K562 (cell line): ENCODE measurements at regions not wholly inside any gene's neighbourhood (a gene's known extent, or its start where the extent isn't known, plus 50 kb on each side); places are given as distances from the start of the nearest gene placed in this dataset.
"Not testable (repeated sequence)": the region's sequence is repeated elsewhere in the genome, so short reads cannot be mapped to it uniquely, and the experiment has no call there.

Experiments used
- CHD2 ChIP-seq: IDR thresholded peaks from 2 replicates; pipeline ENCODE4 v1.6.1; 2011; ENCODE audit warnings: low read depth, low read length
- GATA2 ChIP-seq: sonication (generic); formaldehyde crosslinking; IDR thresholded peaks from 2 replicates; pipeline ENCODE4 v1.4.0; 2020; ENCODE audit warnings: mild to moderate bottlenecking, missing genetic modification reagents
- MTA2 ChIP-seq: fragments of 450-650 bp; IDR thresholded peaks from 2 replicates; pipeline ENCODE4 v1.6.1; 2016; ENCODE audit warnings: low read depth
- RFX1 ChIP-seq: fragments of 450-650 bp; IDR thresholded peaks from 2 replicates; pipeline ENCODE4 v1.6.1; 2016; ENCODE audit warnings: mild to moderate bottlenecking, moderate library complexity
- TF ChIP-seq, protein P1 (sequence below): fragments of 450-650 bp; IDR thresholded peaks from 2 replicates; pipeline ENCODE4 v1.6.1; 2016; ENCODE audit warnings: mild to moderate bottlenecking, moderate library complexity
- TF ChIP-seq, protein P2 (sequence below), 2 experiments: fragments of 450-650 bp; formaldehyde crosslinking in 1 of 2; IDR thresholded peaks; 2 replicates each; pipeline versions ENCODE4 v1.4.0 to v1.6.1; 2014 to 2020; ENCODE audit warnings: mild to moderate bottlenecking in 2 of 2, borderline replicate concordance in 1 of 2, low read depth in 1 of 2

DNA sequence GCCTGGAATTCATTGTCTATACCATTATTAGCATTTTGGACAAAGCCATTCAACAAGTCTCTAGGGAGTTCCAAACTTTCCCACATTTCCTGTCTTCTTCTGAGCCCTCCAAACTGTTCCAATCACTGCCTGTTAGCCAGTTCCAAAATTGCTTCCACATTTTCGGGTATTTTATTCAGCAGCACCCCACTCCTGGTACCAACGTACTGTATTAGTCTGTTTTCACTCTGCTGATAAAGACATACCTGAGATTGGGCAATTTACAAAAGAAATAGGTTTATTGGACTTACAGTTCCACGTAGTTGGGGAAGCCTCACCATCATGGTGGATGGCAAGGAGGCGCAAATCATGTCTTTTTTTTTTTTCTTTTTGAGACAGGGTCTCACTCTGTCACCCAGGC lies 578.6 kb upstream of the FSHR start:
- TF ChIP-seq MTA2; RFX1; CHD2; GATA2 (CRISPR knock-in tag): not testable (repeated sequence)
- TF ChIP-seq, protein P1, sequence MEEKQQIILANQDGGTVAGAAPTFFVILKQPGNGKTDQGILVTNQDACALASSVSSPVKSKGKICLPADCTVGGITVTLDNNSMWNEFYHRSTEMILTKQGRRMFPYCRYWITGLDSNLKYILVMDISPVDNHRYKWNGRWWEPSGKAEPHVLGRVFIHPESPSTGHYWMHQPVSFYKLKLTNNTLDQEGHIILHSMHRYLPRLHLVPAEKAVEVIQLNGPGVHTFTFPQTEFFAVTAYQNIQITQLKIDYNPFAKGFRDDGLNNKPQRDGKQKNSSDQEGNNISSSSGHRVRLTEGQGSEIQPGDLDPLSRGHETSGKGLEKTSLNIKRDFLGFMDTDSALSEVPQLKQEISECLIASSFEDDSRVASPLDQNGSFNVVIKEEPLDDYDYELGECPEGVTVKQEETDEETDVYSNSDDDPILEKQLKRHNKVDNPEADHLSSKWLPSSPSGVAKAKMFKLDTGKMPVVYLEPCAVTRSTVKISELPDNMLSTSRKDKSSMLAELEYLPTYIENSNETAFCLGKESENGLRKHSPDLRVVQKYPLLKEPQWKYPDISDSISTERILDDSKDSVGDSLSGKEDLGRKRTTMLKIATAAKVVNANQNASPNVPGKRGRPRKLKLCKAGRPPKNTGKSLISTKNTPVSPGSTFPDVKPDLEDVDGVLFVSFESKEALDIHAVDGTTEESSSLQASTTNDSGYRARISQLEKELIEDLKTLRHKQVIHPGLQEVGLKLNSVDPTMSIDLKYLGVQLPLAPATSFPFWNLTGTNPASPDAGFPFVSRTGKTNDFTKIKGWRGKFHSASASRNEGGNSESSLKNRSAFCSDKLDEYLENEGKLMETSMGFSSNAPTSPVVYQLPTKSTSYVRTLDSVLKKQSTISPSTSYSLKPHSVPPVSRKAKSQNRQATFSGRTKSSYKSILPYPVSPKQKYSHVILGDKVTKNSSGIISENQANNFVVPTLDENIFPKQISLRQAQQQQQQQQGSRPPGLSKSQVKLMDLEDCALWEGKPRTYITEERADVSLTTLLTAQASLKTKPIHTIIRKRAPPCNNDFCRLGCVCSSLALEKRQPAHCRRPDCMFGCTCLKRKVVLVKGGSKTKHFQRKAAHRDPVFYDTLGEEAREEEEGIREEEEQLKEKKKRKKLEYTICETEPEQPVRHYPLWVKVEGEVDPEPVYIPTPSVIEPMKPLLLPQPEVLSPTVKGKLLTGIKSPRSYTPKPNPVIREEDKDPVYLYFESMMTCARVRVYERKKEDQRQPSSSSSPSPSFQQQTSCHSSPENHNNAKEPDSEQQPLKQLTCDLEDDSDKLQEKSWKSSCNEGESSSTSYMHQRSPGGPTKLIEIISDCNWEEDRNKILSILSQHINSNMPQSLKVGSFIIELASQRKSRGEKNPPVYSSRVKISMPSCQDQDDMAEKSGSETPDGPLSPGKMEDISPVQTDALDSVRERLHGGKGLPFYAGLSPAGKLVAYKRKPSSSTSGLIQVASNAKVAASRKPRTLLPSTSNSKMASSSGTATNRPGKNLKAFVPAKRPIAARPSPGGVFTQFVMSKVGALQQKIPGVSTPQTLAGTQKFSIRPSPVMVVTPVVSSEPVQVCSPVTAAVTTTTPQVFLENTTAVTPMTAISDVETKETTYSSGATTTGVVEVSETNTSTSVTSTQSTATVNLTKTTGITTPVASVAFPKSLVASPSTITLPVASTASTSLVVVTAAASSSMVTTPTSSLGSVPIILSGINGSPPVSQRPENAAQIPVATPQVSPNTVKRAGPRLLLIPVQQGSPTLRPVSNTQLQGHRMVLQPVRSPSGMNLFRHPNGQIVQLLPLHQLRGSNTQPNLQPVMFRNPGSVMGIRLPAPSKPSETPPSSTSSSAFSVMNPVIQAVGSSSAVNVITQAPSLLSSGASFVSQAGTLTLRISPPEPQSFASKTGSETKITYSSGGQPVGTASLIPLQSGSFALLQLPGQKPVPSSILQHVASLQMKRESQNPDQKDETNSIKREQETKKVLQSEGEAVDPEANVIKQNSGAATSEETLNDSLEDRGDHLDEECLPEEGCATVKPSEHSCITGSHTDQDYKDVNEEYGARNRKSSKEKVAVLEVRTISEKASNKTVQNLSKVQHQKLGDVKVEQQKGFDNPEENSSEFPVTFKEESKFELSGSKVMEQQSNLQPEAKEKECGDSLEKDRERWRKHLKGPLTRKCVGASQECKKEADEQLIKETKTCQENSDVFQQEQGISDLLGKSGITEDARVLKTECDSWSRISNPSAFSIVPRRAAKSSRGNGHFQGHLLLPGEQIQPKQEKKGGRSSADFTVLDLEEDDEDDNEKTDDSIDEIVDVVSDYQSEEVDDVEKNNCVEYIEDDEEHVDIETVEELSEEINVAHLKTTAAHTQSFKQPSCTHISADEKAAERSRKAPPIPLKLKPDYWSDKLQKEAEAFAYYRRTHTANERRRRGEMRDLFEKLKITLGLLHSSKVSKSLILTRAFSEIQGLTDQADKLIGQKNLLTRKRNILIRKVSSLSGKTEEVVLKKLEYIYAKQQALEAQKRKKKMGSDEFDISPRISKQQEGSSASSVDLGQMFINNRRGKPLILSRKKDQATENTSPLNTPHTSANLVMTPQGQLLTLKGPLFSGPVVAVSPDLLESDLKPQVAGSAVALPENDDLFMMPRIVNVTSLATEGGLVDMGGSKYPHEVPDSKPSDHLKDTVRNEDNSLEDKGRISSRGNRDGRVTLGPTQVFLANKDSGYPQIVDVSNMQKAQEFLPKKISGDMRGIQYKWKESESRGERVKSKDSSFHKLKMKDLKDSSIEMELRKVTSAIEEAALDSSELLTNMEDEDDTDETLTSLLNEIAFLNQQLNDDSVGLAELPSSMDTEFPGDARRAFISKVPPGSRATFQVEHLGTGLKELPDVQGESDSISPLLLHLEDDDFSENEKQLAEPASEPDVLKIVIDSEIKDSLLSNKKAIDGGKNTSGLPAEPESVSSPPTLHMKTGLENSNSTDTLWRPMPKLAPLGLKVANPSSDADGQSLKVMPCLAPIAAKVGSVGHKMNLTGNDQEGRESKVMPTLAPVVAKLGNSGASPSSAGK: not testable (repeated sequence)
- TF ChIP-seq, protein P2, sequence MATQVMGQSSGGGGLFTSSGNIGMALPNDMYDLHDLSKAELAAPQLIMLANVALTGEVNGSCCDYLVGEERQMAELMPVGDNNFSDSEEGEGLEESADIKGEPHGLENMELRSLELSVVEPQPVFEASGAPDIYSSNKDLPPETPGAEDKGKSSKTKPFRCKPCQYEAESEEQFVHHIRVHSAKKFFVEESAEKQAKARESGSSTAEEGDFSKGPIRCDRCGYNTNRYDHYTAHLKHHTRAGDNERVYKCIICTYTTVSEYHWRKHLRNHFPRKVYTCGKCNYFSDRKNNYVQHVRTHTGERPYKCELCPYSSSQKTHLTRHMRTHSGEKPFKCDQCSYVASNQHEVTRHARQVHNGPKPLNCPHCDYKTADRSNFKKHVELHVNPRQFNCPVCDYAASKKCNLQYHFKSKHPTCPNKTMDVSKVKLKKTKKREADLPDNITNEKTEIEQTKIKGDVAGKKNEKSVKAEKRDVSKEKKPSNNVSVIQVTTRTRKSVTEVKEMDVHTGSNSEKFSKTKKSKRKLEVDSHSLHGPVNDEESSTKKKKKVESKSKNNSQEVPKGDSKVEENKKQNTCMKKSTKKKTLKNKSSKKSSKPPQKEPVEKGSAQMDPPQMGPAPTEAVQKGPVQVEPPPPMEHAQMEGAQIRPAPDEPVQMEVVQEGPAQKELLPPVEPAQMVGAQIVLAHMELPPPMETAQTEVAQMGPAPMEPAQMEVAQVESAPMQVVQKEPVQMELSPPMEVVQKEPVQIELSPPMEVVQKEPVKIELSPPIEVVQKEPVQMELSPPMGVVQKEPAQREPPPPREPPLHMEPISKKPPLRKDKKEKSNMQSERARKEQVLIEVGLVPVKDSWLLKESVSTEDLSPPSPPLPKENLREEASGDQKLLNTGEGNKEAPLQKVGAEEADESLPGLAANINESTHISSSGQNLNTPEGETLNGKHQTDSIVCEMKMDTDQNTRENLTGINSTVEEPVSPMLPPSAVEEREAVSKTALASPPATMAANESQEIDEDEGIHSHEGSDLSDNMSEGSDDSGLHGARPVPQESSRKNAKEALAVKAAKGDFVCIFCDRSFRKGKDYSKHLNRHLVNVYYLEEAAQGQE (IDR thresholded peaks at IDR 0.05; ENCODE audit: borderline replicate concordance): not testable (repeated sequence)
- TF ChIP-seq, protein P2 (CRISPR knock-in tag; IDR thresholded peaks at IDR 0.05; ENCODE audit: low read depth): not testable (repeated sequence)
